Heart right ventricle (tissue), 16 donors: ENCODE measurements at regions not wholly inside any gene's neighbourhood (a gene's known extent, or its start where the extent isn't known, plus 50 kb on each side); places are given as distances from the start of the nearest gene placed in this dataset.

ENCODE experiments used
- ATAC-seq, 8 donors: fragments of 200-7000 bp; cut with Tn5 transposase; one replicate each; pipeline ENCODE4 v1.9.1; 2020; ENCODE audit warnings: mild to moderate bottlenecking in 8 of 8, moderate library complexity in 8 of 8, moderate number of reproducible peaks in 1 of 8
- DNase-seq, 2 donors: peaks; one replicate each; pipeline ENCODE4 v3.0.0-alpha.2; 2020
- H3K27ac ChIP-seq, 10 donors: fragments of 200-600 bp; sonication (generic) in 2 of 10; one replicate each; pipeline versions ENCODE4 v1.5.0 to v1.8.0; 2020 to 2022; ENCODE audit warnings: mild to moderate bottlenecking in 3 of 10
- H3K27me3 ChIP-seq, 7 donors: fragments of 200-600 bp; one replicate each; pipeline ENCODE4 v1.8.0; 2021 to 2022; ENCODE audit warnings: mild to moderate bottlenecking in 2 of 7
- H3K36me3 ChIP-seq, 9 donors: fragments of 200-600 bp; sonication (generic) in 1 of 9; one replicate each; pipeline versions ENCODE4 v1.5.0 to v1.8.0; 2020 to 2022; ENCODE audit warnings: mild to moderate bottlenecking in 2 of 9
- H3K4me1 ChIP-seq, 9 donors: fragments of 200-600 bp; sonication (generic) in 1 of 9; one replicate each; pipeline versions ENCODE4 v1.5.0 to v1.8.0; 2020 to 2022; ENCODE audit warnings: mild to moderate bottlenecking in 4 of 9
- H3K4me3 ChIP-seq, 10 donors: fragments of 200-600 bp; sonication (generic) in 2 of 10; one replicate each; pipeline versions ENCODE4 v1.5.0 to v1.8.0; 2020 to 2022; ENCODE audit warnings: mild to moderate bottlenecking in 7 of 10, moderate library complexity in 2 of 10
- H3K9me3 ChIP-seq, 11 donors: fragments of 200-600 bp in 10 of 11; sonication (generic) in 2 of 11; one replicate each; pipeline versions ENCODE4 v1.5.0 to v1.8.0; 2013 to 2022; ENCODE audit warnings: mild to moderate bottlenecking in 2 of 11, control low read depth in 1 of 11, moderate library complexity in 1 of 11
- CTCF ChIP-seq, 9 donors: fragments of 200-600 bp; sonication (generic) in 2 of 9; IDR thresholded peaks; one replicate each; pipeline versions ENCODE4 v1.5.0 to v1.8.0; 2021 to 2022; ENCODE audit warnings: antibody characterized with exemption in 9 of 9, mild to moderate bottlenecking in 5 of 9, moderate library complexity in 1 of 9
- WGBS, 2 donors: extraction: QIAGEN DNeasy Blood & Tissue Kit; methylation state at CpG; one replicate each; pipeline ENCODE4 v1.1.7; 2013; ENCODE audit warnings: inconsistent platforms in 1 of 2; 5-methylcytosine and 5-hydroxymethylcytosine counted together
- intact Hi-C, 10 donors: fragments of 100-400 bp; cut with DNase I; formaldehyde crosslinking; loops; one replicate each; pipeline versions ENCODE4 v1.11.1 to v1.14.2; 2022
- donor health status: Arrhythmogenic right ventricular cardiomyopathy.
- donor health status: ischemic (EF 13 %, LVEDD 7.1; RV severe dilation, severe dysfunction).
- donor health status: healthy with polysubstance abuse.
- donor health status: DM: no; HTN: yes; CAD: no.
- donor health status: DM: no; HTN: no; CAD: no.
- donor health status: ischemic (EF 25% LVEDD 6.9; RV normal size, moderate dysfunction).
- donor health status: ischemic (EF 25% LVEDD 5.7; RV mildly dilated, moderate dysfunction).
- donor health status: healthy.
- donor health status: DM: yes; HTN: yes; CAD: no.
- donor health status: Ischemic cardiomyopathy.
- donor health status: ischemic (EF 35%, LVEDD 5.7; RV mildly dilated, moderate dysfunction).
- donor health status: nonischemic (EF 11% LVEDD 7.7; RV severe dilation, severe dysfunction).
- donor health status: DM: yes; HTN: yes; CAD: no.
- donor health status: PGD.
- donor health status: ischemic (EF 29% LVEDD 5.4; RV normal size, mild dysfunction).
- donor health status: nonischemic (EF 23%, LVEDD 6.1; RV moderate dilation, normal function).

- Histone ChIP-seq H3K27me3 (no peaks in the 10 kb centered on the region), H3K27ac (no peak overlapping the region), H3K9me3 (no peaks in the 10 kb centered on the region), H3K4me3 (no peak overlapping the region), H3K4me1 (peaks cover 0 to 4% (median 0%) of the 10 kb centered on the region in 9 donors), H3K36me3 (no peaks in the 10 kb centered on the region)
- intact Hi-C loops = loop anchor here in 2 of 10 donors (10.0 kb wide), 2 partner anchors 46 to 56 kb away; no protein-coding TSS in a partner anchor
- TF ChIP-seq CTCF (IDR thresholded peaks at IDR 0.05) = no peak
- WGBS, 2 donors = 97% methylated on average over 3 of the region's 3 CpGs
- ATAC-seq (no peak), DNase-seq (no peak)
These were observed 102.4 kb upstream of the CD93 start for GRCh38 chr20:23188377-23189169.

- no peak overlapping the region for H3K27ac ChIP-seq
- TF ChIP-seq CTCF (IDR thresholded peaks at IDR 0.05) = peak in 1 of 9 donors; percentile 3
- H3K4me1 ChIP-seq = peaks cover 0 to 4% (median 0%) of the 10 kb centered on the region in 9 donors
- H3K4me3 ChIP-seq = no peak overlapping the region
- intact Hi-C loops = loop anchor here in 2 of 10 donors (10.0 kb wide), 2 partner anchors 47 to 57 kb away; no protein-coding TSS in a partner anchor
- WGBS, 2 donors = 50 to 70% methylated on average over 7 of the region's 7 CpGs
- DNase-seq (peak; percentile 36 to 44), ATAC-seq (peak; percentile 67 to 97 (median 88))
- no peaks in the 10 kb centered on the region for H3K27me3 ChIP-seq
- no peaks in the 10 kb centered on the region for H3K36me3 ChIP-seq
- H3K9me3 ChIP-seq = peaks cover 0 to under 1% (median 0%) of the 10 kb centered on the region in 11 donors
These were observed 101.6 kb upstream of the CD93 start for GRCh38 chr20:23187751-23188150.

GRCh38 chr20:23186808-23187207 is 100.7 kb upstream of the CD93 start:
- H3K4me3 ChIP-seq = no peak overlapping the region
- peaks cover 0 to 7% (median 0%) of the 10 kb centered on the region in 11 donors for H3K9me3 ChIP-seq
- H3K27ac ChIP-seq = no peak overlapping the region
- no peaks in the 10 kb centered on the region for H3K27me3 ChIP-seq
- ATAC-seq (no peak), DNase-seq (no peak)
- peaks cover 0 to 4% (median 0%) of the 10 kb centered on the region in 9 donors for H3K4me1 ChIP-seq
- intact Hi-C loops = loop anchor here in 2 of 10 donors (10.0 kb wide), 2 partner anchors 48 to 58 kb away; no protein-coding TSS in a partner anchor
- no peak for TF ChIP-seq CTCF (IDR thresholded peaks at IDR 0.05)
- no peaks in the 10 kb centered on the region for H3K36me3 ChIP-seq
- WGBS, 2 donors = 91 to 96% methylated on average over 5 of the region's 5 CpGs

- Histone ChIP-seq H3K9me3 (peaks cover 0 to 16% (median 0%) of the 10 kb centered on the region in 11 donors), H3K36me3 (no peaks in the 10 kb centered on the region), H3K4me1 (peaks cover 0 to 50% (median 18%) of the 10 kb centered on the region in 9 donors), H3K4me3 (peak overlapping the region in 1 of 10 donors; percentile 3), H3K27me3 (no peaks in the 10 kb centered on the region), H3K27ac (peak overlapping the region; percentile 33 to 83 (median 76))
- no peak for TF ChIP-seq CTCF (IDR thresholded peaks at IDR 0.05)
- ATAC-seq = peak; percentile 86 to 94 (median 92)
- peak; percentile 69 to 90 for DNase-seq
- intact Hi-C loops = loop anchor here in 2 of 10 donors (10.0 kb wide), 2 partner anchors 54 to 64 kb away; no protein-coding TSS in a partner anchor
- WGBS, 2 donors = 46 to 51% methylated on average over 9 of the region's 9 CpGs
These were observed 94.4 kb upstream of the CD93 start for GRCh38 chr20:23180451-23180921.
